Gastroesophageal sphincter (tissue), 4 donors: ENCODE measurements at regions not wholly inside any gene's neighbourhood (a gene's known extent, or its start where the extent isn't known, plus 50 kb on each side); places are given as distances from the start of the nearest gene placed in this dataset.

Experiments
- ATAC-seq: fragments of 150-250 bp; one replicate; pipeline ENCODE4 v1.9.1; 2016; ENCODE audit warnings: mild to moderate bottlenecking, moderate library complexity
- H3K27ac ChIP-seq, 4 donors: fragments of 200-600 bp; sonication (generic) in 3 of 4; 1 replicate in 3 of 4; 2 replicates in 1 of 4; pipeline ENCODE4 v1.5.1; 2016 to 2019
- H3K27me3 ChIP-seq: fragments of 200-600 bp; sonication (generic); one replicate; pipeline ENCODE4 v1.5.1; 2019
- H3K36me3 ChIP-seq, 2 donors: fragments of 200-600 bp; sonication (generic); one replicate each; pipeline ENCODE4 v1.5.1; 2019; ENCODE audit warnings: control low read depth in 1 of 2
- H3K4me1 ChIP-seq, 3 donors: fragments of 200-600 bp; sonication (generic); 1 replicate in 2 of 3; 2 replicates in 1 of 3; pipeline ENCODE4 v1.5.1; 2016 to 2019; ENCODE audit warnings: control low read depth in 2 of 3
- H3K4me3 ChIP-seq, 2 donors: fragments of 200-600 bp; sonication (generic); one replicate each; pipeline ENCODE4 v1.5.1; 2019; ENCODE audit warnings: mild to moderate bottlenecking in 1 of 2, moderate library complexity in 1 of 2
- H3K9me3 ChIP-seq, 3 donors: fragments of 200-600 bp; sonication (generic); one replicate each; pipeline ENCODE4 v1.5.1; 2017 to 2019; ENCODE audit warnings: control low read depth in 2 of 3
- EP300 ChIP-seq: sonication (generic); formaldehyde crosslinking; IDR thresholded peaks from one replicate; pipeline ENCODE4 v1.6.1; 2017; ENCODE audit warnings: antibody characterized with exemption, mild to moderate bottlenecking
- POLR2A ChIP-seq, 2 donors: fragments of 450-650 bp; IDR thresholded peaks; one replicate each; pipeline ENCODE4 v1.6.1; 2017; ENCODE audit warnings: antibody characterized with exemption in 2 of 2, mild to moderate bottlenecking in 2 of 2, moderate library complexity in 1 of 2
- POLR2AphosphoS5 ChIP-seq: sonication (generic); formaldehyde crosslinking; IDR thresholded peaks from one replicate; pipeline ENCODE4 v1.6.1; 2017; ENCODE audit warnings: antibody characterized with exemption
- WGBS, 2 donors: methylation state at CpG; one replicate each; pipeline ENCODE4 v1.1.5; 2018; ENCODE audit warnings: low coverage in 1 of 2; 5-methylcytosine and 5-hydroxymethylcytosine counted together
- TF ChIP-seq, protein P1 (sequence below), 4 experiments: fragments of 200-600 bp in 2 of 4; fragments of 450-650 bp in 2 of 4; sonication (generic) in 1 of 4; IDR thresholded peaks; one replicate each; pipeline ENCODE4 v1.5.1; 2017 to 2019; ENCODE audit warnings: antibody characterized with exemption in 4 of 4, mild to moderate bottlenecking in 2 of 4, moderate library complexity in 2 of 4

DNA sequence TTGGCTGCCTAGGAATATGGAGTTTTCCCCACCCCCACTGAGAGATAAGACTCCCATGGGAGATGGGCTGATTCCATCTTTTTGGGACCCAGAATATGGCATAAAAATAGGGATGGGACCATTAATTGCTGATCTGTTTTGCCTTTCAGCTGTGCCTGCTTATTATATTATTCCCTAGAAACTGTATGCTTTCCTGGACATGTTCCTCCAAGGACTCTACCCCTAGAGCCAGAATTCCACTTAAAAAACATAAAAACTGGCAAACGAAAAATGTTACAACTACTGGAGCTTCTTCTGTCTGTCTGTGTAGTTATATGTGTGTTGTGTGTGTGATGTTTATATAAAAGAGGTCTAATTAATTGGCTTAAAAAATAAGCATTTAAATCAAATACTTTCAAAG, 159.9 kb upstream of the PRR20A start:
- H3K4me3 ChIP-seq = no peak overlapping the region
- no peaks in the 10 kb centered on the region for H3K9me3 ChIP-seq
- no peak for ATAC-seq
- TF ChIP-seq POLR2AphosphoS5 (no peak), POLR2A (IDR thresholded peaks at IDR 0.05) (no peak), EP300 (no peak)
- TF ChIP-seq, protein P1, sequence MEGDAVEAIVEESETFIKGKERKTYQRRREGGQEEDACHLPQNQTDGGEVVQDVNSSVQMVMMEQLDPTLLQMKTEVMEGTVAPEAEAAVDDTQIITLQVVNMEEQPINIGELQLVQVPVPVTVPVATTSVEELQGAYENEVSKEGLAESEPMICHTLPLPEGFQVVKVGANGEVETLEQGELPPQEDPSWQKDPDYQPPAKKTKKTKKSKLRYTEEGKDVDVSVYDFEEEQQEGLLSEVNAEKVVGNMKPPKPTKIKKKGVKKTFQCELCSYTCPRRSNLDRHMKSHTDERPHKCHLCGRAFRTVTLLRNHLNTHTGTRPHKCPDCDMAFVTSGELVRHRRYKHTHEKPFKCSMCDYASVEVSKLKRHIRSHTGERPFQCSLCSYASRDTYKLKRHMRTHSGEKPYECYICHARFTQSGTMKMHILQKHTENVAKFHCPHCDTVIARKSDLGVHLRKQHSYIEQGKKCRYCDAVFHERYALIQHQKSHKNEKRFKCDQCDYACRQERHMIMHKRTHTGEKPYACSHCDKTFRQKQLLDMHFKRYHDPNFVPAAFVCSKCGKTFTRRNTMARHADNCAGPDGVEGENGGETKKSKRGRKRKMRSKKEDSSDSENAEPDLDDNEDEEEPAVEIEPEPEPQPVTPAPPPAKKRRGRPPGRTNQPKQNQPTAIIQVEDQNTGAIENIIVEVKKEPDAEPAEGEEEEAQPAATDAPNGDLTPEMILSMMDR (IDR thresholded peaks at IDR 0.05) = no peak
- no peaks in the 10 kb centered on the region for H3K27me3 ChIP-seq
- H3K4me1 ChIP-seq = no peaks in the 10 kb centered on the region
- 44 to 73% methylated on average over 1 of the region's 1 CpG for WGBS, 2 donors
- H3K36me3 ChIP-seq = no peaks in the 10 kb centered on the region
- H3K27ac ChIP-seq = no peak overlapping the region

DNA sequence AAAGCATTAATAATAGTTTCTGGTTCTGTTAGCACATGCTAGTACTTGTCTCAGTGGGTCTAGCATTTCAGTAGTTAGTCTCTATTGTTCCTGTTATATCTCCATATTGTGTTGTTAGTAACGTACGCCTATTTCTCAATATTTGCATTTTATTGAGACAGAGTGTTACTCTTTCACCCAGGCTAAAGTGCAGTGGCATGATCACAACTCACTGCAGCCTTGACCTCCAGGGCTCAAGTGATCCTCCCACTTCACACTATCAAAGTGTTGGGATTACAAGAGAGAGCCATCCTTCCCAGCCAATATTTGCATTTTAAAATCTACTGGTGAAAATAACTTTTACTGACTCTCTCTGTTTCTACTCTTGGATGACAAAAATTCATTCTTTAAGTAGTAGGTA, 154.6 kb upstream of the PRR20A start:
- Histone ChIP-seq H3K36me3 (no peaks in the 10 kb centered on the region), H3K27ac (no peak overlapping the region), H3K27me3 (no peaks in the 10 kb centered on the region), H3K4me3 (no peak overlapping the region), H3K4me1 (no peaks in the 10 kb centered on the region), H3K9me3 (no peaks in the 10 kb centered on the region)
- ATAC-seq = no peak
- TF ChIP-seq, protein P1 (IDR thresholded peaks at IDR 0.05) = no peak
- TF ChIP-seq EP300 (no peak), POLR2AphosphoS5 (no peak), POLR2A (IDR thresholded peaks at IDR 0.05) (no peak)
- WGBS, 2 donors = 81% methylated on average over 2 of the region's 2 CpGs; no CpG with 5 or more reads in 1 of the 2 donors

DNA sequence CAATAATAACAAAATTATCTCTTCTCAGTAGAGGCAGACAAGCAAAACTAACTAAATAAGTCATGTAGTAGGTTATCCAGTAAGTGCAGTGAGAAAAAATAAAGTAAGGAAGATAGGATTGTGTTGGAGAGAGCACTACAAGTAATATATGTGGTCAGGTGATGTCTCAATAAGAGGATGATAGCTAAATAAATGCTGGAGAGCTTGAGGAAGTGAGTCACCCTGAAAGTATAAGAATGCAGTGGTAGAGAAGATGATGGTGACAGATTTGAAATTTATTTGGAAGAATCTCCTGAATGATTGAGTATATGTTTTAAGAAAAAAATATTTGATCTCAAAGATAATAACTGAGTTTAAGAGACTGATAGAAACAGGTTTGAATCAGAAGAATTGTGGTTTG, 152.2 kb upstream of the PRR20A start:
- no peak for TF ChIP-seq POLR2A (IDR thresholded peaks at IDR 0.05)
- TF ChIP-seq POLR2AphosphoS5 = no peak
- TF ChIP-seq EP300 = no peak
- TF ChIP-seq, protein P1 (IDR thresholded peaks at IDR 0.05) = no peak
- Histone ChIP-seq H3K4me3 (no peak overlapping the region), H3K27me3 (no peaks in the 10 kb centered on the region), H3K36me3 (no peaks in the 10 kb centered on the region), H3K27ac (no peak overlapping the region), H3K4me1 (no peaks in the 10 kb centered on the region), H3K9me3 (no peaks in the 10 kb centered on the region)
- ATAC-seq = no peak

DNA sequence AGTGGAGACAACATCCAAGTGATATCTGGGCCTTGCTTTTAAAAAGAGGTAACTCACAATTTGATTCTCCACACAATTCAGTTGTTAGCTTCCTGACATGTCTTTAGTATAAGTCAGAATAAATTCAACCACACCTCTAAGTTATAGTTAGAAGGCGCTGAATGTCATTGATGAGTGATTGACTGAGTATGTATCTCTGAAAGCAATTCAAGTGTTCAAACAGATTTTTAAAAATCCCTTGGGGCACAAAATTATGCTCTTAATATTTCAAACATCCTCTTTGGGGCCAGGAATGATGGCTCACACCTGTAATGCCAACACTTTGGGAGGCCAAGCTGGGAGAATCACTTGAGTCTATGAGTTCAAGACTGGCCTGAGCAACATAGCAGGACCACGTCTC, 137.0 kb upstream of the PRR20A start:
- no peaks in the 10 kb centered on the region for H3K36me3 ChIP-seq
- no peaks in the 10 kb centered on the region for H3K27me3 ChIP-seq
- 88 to 93% methylated on average over 2 of the region's 2 CpGs for WGBS, 2 donors
- H3K9me3 ChIP-seq = no peaks in the 10 kb centered on the region
- TF ChIP-seq, protein P1 (IDR thresholded peaks at IDR 0.05) = no peak
- H3K27ac ChIP-seq = no peak overlapping the region
- no peak for ATAC-seq
- no peak overlapping the region for H3K4me3 ChIP-seq
- no peaks in the 10 kb centered on the region for H3K4me1 ChIP-seq

DNA sequence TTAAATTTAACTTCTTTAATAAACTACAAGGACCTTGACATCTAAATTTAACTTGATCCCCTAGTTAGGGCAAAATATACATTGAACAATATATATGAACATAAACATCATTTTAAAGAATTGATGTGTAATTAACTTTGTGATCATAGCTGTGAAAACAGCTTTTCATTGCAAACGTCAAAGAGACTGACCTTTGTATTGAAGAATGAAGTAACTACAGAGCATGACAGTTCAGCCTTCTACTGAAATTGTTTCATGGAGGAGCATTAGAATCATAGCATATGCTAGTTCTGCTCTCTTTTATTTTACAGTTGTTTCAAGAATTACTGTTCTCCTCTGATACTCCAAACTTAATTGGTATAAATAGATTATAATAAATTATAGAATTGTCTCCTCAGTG, 123.4 kb upstream of the PRR20A start:
- Histone ChIP-seq H3K36me3 (no peaks in the 10 kb centered on the region), H3K27me3 (no peaks in the 10 kb centered on the region), H3K9me3 (no peaks in the 10 kb centered on the region), H3K4me1 (no peaks in the 10 kb centered on the region), H3K27ac (no peak overlapping the region), H3K4me3 (no peak overlapping the region)
- ATAC-seq = no peak
- 30 to 59% methylated on average over 1 of the region's 1 CpG for WGBS, 2 donors
- TF ChIP-seq, protein P1 (IDR thresholded peaks at IDR 0.05) = no peak
- no peak for TF ChIP-seq POLR2AphosphoS5
- TF ChIP-seq EP300 = no peak
